ENCODE measurements at regions not wholly inside any gene's neighbourhood (a gene's known extent, or its start where the extent isn't known, plus 50 kb on each side); places are given as distances from the start of the nearest gene placed in this dataset.

- 64 to 65% methylated on average over 2 of the region's 2 CpGs for WGBS, 2 donors
- H3K27ac ChIP-seq, result no peak overlapping the region
Measured at GRCh38 chr16:54503856-54504219, 217.3 kb upstream of the IRX3 start.

GRCh38 chr16:54503011-54503855 is 216.6 kb upstream of the IRX3 start:
- Histone ChIP-seq H3K27ac (no peak overlapping the region), H3K4me3 (no peak overlapping the region), H3K9me3 (peaks cover 0 to 7% (median 0%) of the 10 kb centered on the region in 4 donors), H3K36me3 (no peaks in the 10 kb centered on the region), H3K4me1 (peaks cover 0 to 21% (median 3%) of the 10 kb centered on the region in 4 donors), H3K27me3 (peaks cover 0 to 5% of the 10 kb centered on the region in 2 donors)
- 76 to 80% methylated on average over 9 of the region's 9 CpGs for WGBS, 2 donors
- no peak for TF ChIP-seq CTCF (IDR thresholded peaks at IDR 0.05)
- no peak for TF ChIP-seq EP300 (IDR thresholded peaks at IDR 0.05)
- peak in 1 of 2 donors; percentile 19 for DNase-seq (ENCODE audit: low spot score in 2 of 2)

More at GRCh38 chr16:54503856-54504219, 217.3 kb upstream of the IRX3 start:
- Histone ChIP-seq H3K4me1 (peaks cover 0 to 21% (median 3%) of the 10 kb centered on the region in 4 donors), H3K4me3 (no peak overlapping the region), H3K36me3 (no peaks in the 10 kb centered on the region), H3K9me3 (peaks cover 0 to under 1% (median 0%) of the 10 kb centered on the region in 4 donors), H3K27me3 (peaks cover 0 to 5% of the 10 kb centered on the region in 2 donors)
- no peak for DNase-seq (ENCODE audit: low spot score in 2 of 2)
- TF ChIP-seq EP300 (IDR thresholded peaks at IDR 0.05) (no peak), CTCF (IDR thresholded peaks at IDR 0.05) (no peak), POLR2A (IDR thresholded peaks at IDR 0.05) (no peak)

GRCh38 chr16:54501797-54502196 is 215.2 kb upstream of the IRX3 start:
- no peak for DNase-seq (ENCODE audit: low spot score in 2 of 2)
- H3K36me3 ChIP-seq, result no peaks in the 10 kb centered on the region
- 87 to 93% methylated on average over 1 of the region's 1 CpG for WGBS, 2 donors
- peaks cover 0 to 5% of the 10 kb centered on the region in 2 donors for H3K27me3 ChIP-seq
- no peak overlapping the region for H3K27ac ChIP-seq
- no peak overlapping the region for H3K4me3 ChIP-seq
- peaks cover 0 to 13% (median 0%) of the 10 kb centered on the region in 4 donors for H3K9me3 ChIP-seq
- peaks cover 0 to 15% (median 3%) of the 10 kb centered on the region in 4 donors for H3K4me1 ChIP-seq
- TF ChIP-seq EP300 (IDR thresholded peaks at IDR 0.05) (no peak), CTCF (IDR thresholded peaks at IDR 0.05) (no peak), POLR2A (IDR thresholded peaks at IDR 0.05) (no peak)

GRCh38 chr16:54493594-54493993 is 207.0 kb upstream of the IRX3 start:
- TF ChIP-seq EP300 (IDR thresholded peaks at IDR 0.05) (no peak), POLR2A (IDR thresholded peaks at IDR 0.05) (no peak), CTCF (IDR thresholded peaks at IDR 0.05) (no peak)
- no peak overlapping the region for H3K4me3 ChIP-seq
- H3K36me3 ChIP-seq, result no peaks in the 10 kb centered on the region
- no peak overlapping the region for H3K27ac ChIP-seq
- H3K9me3 ChIP-seq, result peaks cover 0 to 10% (median 0%) of the 10 kb centered on the region in 4 donors
- WGBS, 2 donors, result 60 to 65% methylated on average over 3 of the region's 3 CpGs
- no peaks in the 10 kb centered on the region for H3K4me1 ChIP-seq
- no peak for DNase-seq (ENCODE audit: low spot score in 2 of 2)
- no peaks in the 10 kb centered on the region for H3K27me3 ChIP-seq

GRCh38 chr16:54493061-54493460 is 206.5 kb upstream of the IRX3 start:
- DNase-seq (ENCODE audit: low spot score in 2 of 2), result no peak
- Histone ChIP-seq H3K27ac (no peak overlapping the region), H3K9me3 (peaks cover 0 to 5% (median 0%) of the 10 kb centered on the region in 4 donors), H3K27me3 (no peaks in the 10 kb centered on the region), H3K4me3 (no peak overlapping the region), H3K4me1 (no peaks in the 10 kb centered on the region), H3K36me3 (no peaks in the 10 kb centered on the region)
- 82 to 86% methylated on average over 2 of the region's 2 CpGs for WGBS, 2 donors
- TF ChIP-seq CTCF (IDR thresholded peaks at IDR 0.05) (no peak), POLR2A (IDR thresholded peaks at IDR 0.05) (no peak), EP300 (IDR thresholded peaks at IDR 0.05) (no peak)
